ENCODE measurements at regions not wholly inside any gene's neighbourhood (a gene's known extent, or its start where the extent isn't known, plus 50 kb on each side); places are given as distances from the start of the nearest gene placed in this dataset.

DNA sequence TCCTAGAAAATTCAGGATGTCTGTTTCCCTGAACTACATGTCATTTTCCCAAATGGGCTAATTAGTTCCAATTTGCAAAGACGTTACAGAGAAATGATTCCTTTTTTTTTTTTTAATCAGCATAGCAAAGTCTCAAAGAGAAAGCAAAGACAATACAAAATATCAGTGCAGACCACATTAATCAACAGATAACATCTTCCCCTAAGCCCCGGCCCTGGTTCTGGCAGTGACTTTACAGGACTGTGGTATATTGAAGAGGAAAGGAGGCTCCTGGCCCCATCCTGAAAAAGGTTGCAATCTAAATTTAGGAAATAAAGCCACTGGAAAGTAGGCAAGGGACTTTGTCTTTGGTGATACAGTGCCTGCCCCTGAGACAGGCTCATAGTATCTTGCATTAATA is 836.5 kb downstream of the NTRK3 start:
- no peak for TF ChIP-seq CTCF (IDR thresholded peaks at IDR 0.05; ENCODE audit: borderline replicate concordance, extremely low read depth, low read length, poor library complexity, severe bottlenecking)
- no peak for TF ChIP-seq EZH2 (IDR thresholded peaks at IDR 0.05; ENCODE audit: borderline replicate concordance, low read depth, low read length, severe bottlenecking)
